ENCODE measurements at regions not wholly inside any gene's neighbourhood (a gene's known extent, or its start where the extent isn't known, plus 50 kb on each side); places are given as distances from the start of the nearest gene placed in this dataset.

DNA sequence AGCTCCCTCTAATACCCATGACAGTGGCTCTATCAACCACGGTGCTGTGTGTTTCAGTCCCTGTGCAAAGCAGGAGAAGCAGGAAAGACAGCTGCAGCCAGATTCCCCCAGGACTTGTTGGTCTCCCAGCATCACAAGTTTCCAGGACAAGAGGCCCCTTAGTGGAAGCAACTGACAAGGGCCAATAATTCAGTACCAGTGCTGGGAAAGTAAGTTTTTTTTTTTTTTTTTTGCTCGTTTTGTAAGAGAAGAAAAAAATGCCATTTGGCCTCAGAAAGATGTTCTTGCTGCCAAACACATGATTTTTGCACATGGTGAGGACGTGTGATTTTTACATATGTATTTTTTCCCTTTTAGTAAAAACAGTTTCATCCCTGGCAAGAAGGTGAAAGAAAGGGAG lies 284.2 kb upstream of the ZMIZ1 start:
- H3K4me1 ChIP-seq (ENCODE audit: insufficient read depth, low read length) = peaks cover under 1% of the 10 kb centered on the region
- H3K27ac ChIP-seq (ENCODE audit: low read depth, low read length) = no peak overlapping the region
- no peaks in the 10 kb centered on the region for H3K9me3 ChIP-seq (ENCODE audit: low read length)
- no peaks in the 10 kb centered on the region for H3K36me3 ChIP-seq (ENCODE audit: insufficient read depth, low read length)
- no peaks in the 10 kb centered on the region for H3K27me3 ChIP-seq (ENCODE audit: control insufficient read depth in 1 of 2, insufficient read depth in 2 of 2, low read length in 2 of 2)
- no peak overlapping the region for H3K4me3 ChIP-seq (ENCODE audit: low read depth in 1 of 2, low read length in 2 of 2)
- H3K9ac ChIP-seq (ENCODE audit: low read length) = no peak overlapping the region

DNA sequence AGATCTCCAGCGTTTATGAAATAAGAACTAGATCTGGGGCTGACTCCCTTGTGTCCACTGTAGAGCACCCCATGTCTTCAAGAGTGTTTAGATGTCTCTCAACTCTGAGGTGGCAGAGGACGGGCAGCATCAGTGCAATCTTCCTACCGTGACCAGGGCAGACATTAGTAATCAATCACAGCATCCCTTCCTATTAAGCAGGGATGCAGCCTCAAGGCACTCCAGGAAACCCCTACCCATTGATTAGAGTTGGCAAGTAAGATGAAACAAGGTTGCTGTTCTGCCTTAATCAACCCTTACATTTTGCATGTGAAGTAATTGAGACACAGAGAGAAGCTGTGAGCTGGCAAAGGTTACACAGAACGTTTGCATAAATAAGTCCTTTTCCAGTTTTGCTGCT lies 283.7 kb upstream of the ZMIZ1 start:
- H3K27ac ChIP-seq (ENCODE audit: low read depth, low read length) = no peak overlapping the region
- H3K36me3 ChIP-seq (ENCODE audit: insufficient read depth, low read length) = no peaks in the 10 kb centered on the region
- no peak overlapping the region for H3K9ac ChIP-seq (ENCODE audit: low read length)
- H3K4me1 ChIP-seq (ENCODE audit: insufficient read depth, low read length) = no peaks in the 10 kb centered on the region
- H3K4me3 ChIP-seq (ENCODE audit: low read depth in 1 of 2, low read length in 2 of 2) = no peak overlapping the region
- no peaks in the 10 kb centered on the region for H3K27me3 ChIP-seq (ENCODE audit: control insufficient read depth in 1 of 2, insufficient read depth in 2 of 2, low read length in 2 of 2)
- no peaks in the 10 kb centered on the region for H3K9me3 ChIP-seq (ENCODE audit: low read length)

DNA sequence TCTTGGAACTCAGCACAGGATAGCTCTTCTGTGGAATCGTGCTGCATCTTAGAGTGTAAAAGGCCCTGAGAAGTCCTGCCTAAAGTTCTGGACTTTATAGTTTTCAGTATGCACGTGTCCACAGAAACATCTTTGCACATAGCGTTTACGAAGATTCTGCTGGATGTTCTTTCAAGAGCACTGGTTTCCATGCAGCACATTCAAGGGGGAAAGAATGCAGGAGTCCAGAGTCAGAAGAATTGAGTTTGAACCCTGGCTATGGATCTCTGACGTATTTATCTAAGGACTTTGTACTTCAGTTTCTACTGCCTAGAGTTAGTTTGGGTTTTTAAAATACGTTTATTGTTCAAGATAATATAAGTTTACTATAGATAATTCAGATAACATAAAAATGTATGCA lies 282.8 kb upstream of the ZMIZ1 start:
- Histone ChIP-seq H3K27ac (ENCODE audit: low read depth, low read length) (no peak overlapping the region), H3K9ac (ENCODE audit: low read length) (no peak overlapping the region), H3K36me3 (ENCODE audit: insufficient read depth, low read length) (no peaks in the 10 kb centered on the region), H3K4me3 (ENCODE audit: low read depth in 1 of 2, low read length in 2 of 2) (no peak overlapping the region), H3K4me1 (ENCODE audit: insufficient read depth, low read length) (no peaks in the 10 kb centered on the region), H3K27me3 (ENCODE audit: control insufficient read depth in 1 of 2, insufficient read depth in 2 of 2, low read length in 2 of 2) (no peaks in the 10 kb centered on the region), H3K9me3 (ENCODE audit: low read length) (no peaks in the 10 kb centered on the region)

DNA sequence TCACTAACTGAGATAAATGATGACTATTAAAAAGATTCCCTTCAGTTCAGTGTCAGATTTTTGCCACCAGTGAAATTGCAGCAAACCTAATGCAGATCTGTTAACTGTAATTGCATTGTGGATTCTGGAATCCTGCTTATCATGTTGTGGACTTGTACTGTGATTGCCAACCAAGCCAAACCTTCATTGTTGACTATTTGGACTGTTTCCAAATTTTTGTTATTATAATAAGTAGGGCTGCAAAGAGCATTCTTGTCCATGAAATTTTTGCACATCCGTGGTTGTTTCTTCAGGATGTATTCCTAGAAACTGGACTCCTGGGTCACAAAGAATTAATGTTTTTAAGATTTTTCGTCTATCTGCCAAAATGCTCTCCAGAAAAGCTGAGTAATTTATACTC lies 281.6 kb upstream of the ZMIZ1 start:
- H3K9me3 ChIP-seq (ENCODE audit: low read length) = no peaks in the 10 kb centered on the region
- no peak overlapping the region for H3K9ac ChIP-seq (ENCODE audit: low read length)
- no peaks in the 10 kb centered on the region for H3K4me1 ChIP-seq (ENCODE audit: insufficient read depth, low read length)
- H3K36me3 ChIP-seq (ENCODE audit: insufficient read depth, low read length) = no peaks in the 10 kb centered on the region
- H3K27ac ChIP-seq (ENCODE audit: low read depth, low read length) = no peak overlapping the region
- H3K27me3 ChIP-seq (ENCODE audit: control insufficient read depth in 1 of 2, insufficient read depth in 2 of 2, low read length in 2 of 2) = no peaks in the 10 kb centered on the region
- no peak overlapping the region for H3K4me3 ChIP-seq (ENCODE audit: low read depth in 1 of 2, low read length in 2 of 2)

DNA sequence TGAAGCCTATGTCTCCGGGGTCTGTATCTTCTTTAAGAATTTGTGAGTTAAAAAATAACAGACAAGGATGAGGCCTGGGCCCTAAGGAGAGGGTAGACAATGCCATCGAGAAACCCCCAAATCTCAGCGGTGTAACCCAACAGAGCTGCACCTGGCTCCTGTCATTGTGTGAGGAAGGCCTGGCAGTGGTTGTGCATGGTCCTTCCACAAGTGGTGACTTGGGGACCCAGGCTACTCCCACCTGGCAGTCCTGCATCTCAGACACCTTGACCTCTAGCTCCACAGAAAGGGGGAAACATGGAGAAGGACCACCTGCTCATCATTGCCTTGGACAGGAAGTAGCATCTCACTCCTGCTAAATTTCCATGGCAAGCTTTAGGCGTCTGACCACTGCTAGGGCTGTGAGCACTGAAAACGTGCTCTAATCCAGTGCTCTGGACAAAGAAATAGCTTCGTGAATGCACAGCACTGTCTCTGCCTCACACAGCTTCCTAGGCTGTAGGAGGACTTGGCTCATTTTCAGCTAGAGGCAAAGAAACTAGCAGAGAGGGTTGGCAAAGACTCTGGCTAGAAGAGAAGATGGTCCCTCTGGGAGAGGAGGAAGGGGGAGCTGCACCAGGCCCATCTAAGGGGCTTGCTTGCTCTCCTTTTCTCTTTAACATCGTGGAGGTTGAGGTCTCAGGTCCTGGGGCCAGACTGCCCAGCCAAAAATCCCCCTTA lies 273.9 kb upstream of the ZMIZ1 start:
- H3K9ac ChIP-seq (ENCODE audit: low read length) = no peak overlapping the region
- no peaks in the 10 kb centered on the region for H3K4me1 ChIP-seq (ENCODE audit: insufficient read depth, low read length)
- H3K27ac ChIP-seq (ENCODE audit: low read depth, low read length) = no peak overlapping the region
- H3K9me3 ChIP-seq (ENCODE audit: low read length) = no peaks in the 10 kb centered on the region
- no peak overlapping the region for H3K4me3 ChIP-seq (ENCODE audit: low read depth in 1 of 2, low read length in 2 of 2)
- no peaks in the 10 kb centered on the region for H3K36me3 ChIP-seq (ENCODE audit: insufficient read depth, low read length)
- no peaks in the 10 kb centered on the region for H3K27me3 ChIP-seq (ENCODE audit: control insufficient read depth in 1 of 2, insufficient read depth in 2 of 2, low read length in 2 of 2)

DNA sequence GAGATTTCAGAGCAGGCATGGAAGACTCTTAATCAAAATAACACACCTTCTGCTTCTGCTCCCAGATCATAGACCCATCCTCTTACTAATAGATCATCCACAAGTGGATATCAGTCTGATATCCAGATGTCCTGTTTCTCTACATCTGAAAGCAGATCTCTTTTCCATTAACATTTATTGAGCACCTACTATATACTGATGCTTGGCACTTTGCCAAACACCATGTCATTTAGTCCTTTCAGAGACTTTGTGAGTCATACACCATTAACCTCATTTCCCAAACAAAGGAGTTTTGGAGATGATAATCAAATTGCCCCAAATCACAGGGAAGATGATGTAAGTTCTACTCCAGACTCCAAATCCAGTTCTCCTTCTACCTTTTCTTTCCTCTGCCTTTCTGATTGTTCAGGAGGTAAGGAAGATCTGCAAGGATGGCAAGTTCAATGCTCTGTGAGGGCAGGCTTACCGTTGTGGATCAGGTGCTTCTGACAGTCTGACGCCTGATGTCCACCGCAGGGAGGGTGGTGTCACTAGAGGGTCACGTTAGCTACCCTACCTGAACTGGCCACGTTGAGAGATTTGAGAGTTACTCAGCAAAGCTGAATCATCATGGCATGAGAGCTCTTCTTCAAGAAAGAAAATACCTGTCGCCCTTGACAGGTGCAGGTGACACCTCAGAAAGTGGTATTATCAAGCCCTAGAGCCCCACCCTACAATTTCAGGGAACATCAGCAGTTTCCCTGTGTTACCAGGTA lies 269.6 kb upstream of the ZMIZ1 start:
- Histone ChIP-seq H3K27ac (ENCODE audit: low read depth, low read length) (no peak overlapping the region), H3K4me1 (ENCODE audit: insufficient read depth, low read length) (peaks cover 17% of the 10 kb centered on the region), H3K9ac (ENCODE audit: low read length) (no peak overlapping the region), H3K36me3 (ENCODE audit: insufficient read depth, low read length) (no peaks in the 10 kb centered on the region), H3K9me3 (ENCODE audit: low read length) (no peaks in the 10 kb centered on the region), H3K4me3 (ENCODE audit: low read depth in 1 of 2, low read length in 2 of 2) (no peak overlapping the region), H3K27me3 (ENCODE audit: control insufficient read depth in 1 of 2, insufficient read depth in 2 of 2, low read length in 2 of 2) (no peaks in the 10 kb centered on the region)

DNA sequence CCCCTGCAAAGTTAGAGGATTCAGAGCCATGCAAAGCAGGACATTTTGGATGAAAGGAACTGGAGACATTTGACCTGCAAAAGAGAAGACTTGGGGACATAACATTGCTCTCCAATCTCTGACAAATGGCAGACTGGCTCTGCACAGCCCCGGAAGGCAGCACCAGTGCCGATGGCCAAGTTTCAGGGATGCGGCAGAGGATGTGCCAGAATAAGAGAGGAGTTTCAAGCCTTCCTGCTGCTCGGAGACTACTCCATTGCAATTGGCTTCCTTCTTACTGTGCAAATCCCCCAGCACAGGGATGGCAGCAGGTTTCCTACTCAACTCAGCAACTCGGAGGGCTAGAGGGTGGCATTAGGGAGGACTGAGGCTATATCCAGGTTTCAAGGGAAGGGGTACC lies 268.8 kb upstream of the ZMIZ1 start:
- no peaks in the 10 kb centered on the region for H3K9me3 ChIP-seq (ENCODE audit: low read length)
- no peak overlapping the region for H3K27ac ChIP-seq (ENCODE audit: low read depth, low read length)
- H3K27me3 ChIP-seq (ENCODE audit: control insufficient read depth in 1 of 2, insufficient read depth in 2 of 2, low read length in 2 of 2) = no peaks in the 10 kb centered on the region

DNA sequence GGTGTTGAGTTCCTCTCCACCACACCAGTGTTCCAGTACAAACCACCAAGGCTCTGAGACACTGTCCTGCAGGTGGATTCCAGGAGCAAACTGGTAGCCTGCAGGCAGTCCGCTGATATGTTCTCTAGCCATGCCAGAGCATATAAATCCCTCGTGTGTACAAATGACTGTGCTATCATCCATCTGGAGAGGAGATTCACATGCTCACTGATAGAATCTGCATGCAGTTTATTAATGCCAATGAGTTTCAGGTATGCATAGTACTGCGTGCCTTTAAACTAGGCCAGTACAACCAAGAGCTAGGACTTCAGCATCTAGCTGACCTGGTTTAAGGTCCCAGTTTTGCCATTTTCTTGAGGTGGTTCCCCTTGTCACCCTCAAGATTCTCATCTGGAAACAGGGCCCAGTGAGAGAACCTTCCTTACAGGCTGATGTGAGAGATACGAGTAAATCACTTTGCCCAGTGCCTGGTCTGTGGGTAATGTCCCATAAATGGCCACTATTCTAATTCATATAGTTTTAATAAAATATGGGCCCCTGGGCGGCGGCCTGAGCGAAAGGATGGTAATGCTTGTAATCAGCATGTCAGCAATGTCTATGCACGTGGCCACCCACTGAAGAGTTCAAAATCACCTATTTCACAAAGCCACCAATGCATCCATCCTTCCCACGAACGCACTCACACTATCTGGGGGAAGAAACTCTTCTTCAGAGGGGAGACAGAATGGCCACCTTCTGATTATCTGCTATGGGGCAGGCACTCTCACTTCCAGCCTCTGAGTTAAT lies 268.0 kb upstream of the ZMIZ1 start:
- H3K27me3 ChIP-seq (ENCODE audit: control insufficient read depth in 1 of 2, insufficient read depth in 2 of 2, low read length in 2 of 2) = no peaks in the 10 kb centered on the region
- no peaks in the 10 kb centered on the region for H3K9me3 ChIP-seq (ENCODE audit: low read length)
- no peak overlapping the region for H3K4me3 ChIP-seq (ENCODE audit: low read depth in 1 of 2, low read length in 2 of 2)
- no peaks in the 10 kb centered on the region for H3K36me3 ChIP-seq (ENCODE audit: insufficient read depth, low read length)
- H3K4me1 ChIP-seq (ENCODE audit: insufficient read depth, low read length) = peaks cover 32% of the 10 kb centered on the region
- no peak overlapping the region for H3K27ac ChIP-seq (ENCODE audit: low read depth, low read length)
- no peak overlapping the region for H3K9ac ChIP-seq (ENCODE audit: low read length)

More for the DNA sequence above, 268.8 kb upstream of the ZMIZ1 start:
- H3K4me3 ChIP-seq (ENCODE audit: low read depth in 1 of 2, low read length in 2 of 2) = no peak overlapping the region
- no peak overlapping the region for H3K9ac ChIP-seq (ENCODE audit: low read length)
- H3K36me3 ChIP-seq (ENCODE audit: insufficient read depth, low read length) = no peaks in the 10 kb centered on the region
- peaks cover 25% of the 10 kb centered on the region for H3K4me1 ChIP-seq (ENCODE audit: insufficient read depth, low read length)

DNA sequence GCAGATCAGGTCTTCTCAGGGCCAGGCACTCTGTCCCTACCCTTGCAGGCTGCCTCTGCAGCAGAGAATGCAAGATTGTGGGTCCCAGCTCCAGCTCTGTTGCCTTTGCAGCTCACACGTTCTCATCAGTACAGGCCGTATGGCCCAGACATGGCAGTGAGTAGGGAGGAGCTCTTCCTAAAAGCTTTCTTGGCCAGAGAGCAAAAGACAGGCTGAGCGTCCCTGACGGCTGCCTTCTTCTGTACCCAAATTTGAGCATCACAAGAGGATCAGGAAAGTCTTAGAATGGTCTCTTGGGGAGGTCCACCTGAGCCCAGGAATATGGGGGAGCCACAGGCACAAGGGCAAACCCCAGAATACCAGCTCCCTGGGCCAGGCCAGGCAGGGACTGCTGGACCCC lies 266.3 kb upstream of the ZMIZ1 start:
- no peaks in the 10 kb centered on the region for H3K9me3 ChIP-seq (ENCODE audit: low read length)
- H3K4me3 ChIP-seq (ENCODE audit: low read depth in 1 of 2, low read length in 2 of 2) = no peak overlapping the region
- H3K27me3 ChIP-seq (ENCODE audit: control insufficient read depth in 1 of 2, insufficient read depth in 2 of 2, low read length in 2 of 2) = no peaks in the 10 kb centered on the region
- H3K4me1 ChIP-seq (ENCODE audit: insufficient read depth, low read length) = peaks cover 47% of the 10 kb centered on the region
- no peak overlapping the region for H3K9ac ChIP-seq (ENCODE audit: low read length)
- peak overlapping the region; percentile 45 for H3K27ac ChIP-seq (ENCODE audit: low read depth, low read length)
- H3K36me3 ChIP-seq (ENCODE audit: insufficient read depth, low read length) = no peaks in the 10 kb centered on the region

DNA sequence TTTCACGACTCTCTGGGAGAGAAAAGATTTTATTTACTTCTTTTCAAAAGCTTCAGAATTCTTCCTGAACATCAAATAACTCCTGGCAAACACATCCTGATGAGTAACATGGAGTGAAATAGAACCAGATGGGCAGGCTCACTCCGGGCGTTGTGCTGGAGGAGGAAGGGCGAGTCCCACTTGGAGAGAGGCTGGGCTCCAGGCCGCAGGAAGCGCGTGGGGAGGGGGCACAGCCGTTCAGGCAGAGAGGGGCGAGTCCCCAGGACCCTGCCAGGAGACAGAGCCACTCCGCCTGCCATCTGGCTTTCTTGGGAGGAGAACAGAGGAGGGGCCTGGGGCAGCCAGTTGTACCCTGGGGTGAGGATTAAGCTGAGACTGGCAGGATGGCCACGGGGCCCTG lies 265.9 kb upstream of the ZMIZ1 start:
- no peaks in the 10 kb centered on the region for H3K36me3 ChIP-seq (ENCODE audit: insufficient read depth, low read length)
- H3K9me3 ChIP-seq (ENCODE audit: low read length) = no peaks in the 10 kb centered on the region
- H3K27me3 ChIP-seq (ENCODE audit: control insufficient read depth in 1 of 2, insufficient read depth in 2 of 2, low read length in 2 of 2) = no peaks in the 10 kb centered on the region
- peak overlapping the region; percentile 45 for H3K27ac ChIP-seq (ENCODE audit: low read depth, low read length)
- H3K4me1 ChIP-seq (ENCODE audit: insufficient read depth, low read length) = peaks cover 47% of the 10 kb centered on the region
- no peak overlapping the region for H3K9ac ChIP-seq (ENCODE audit: low read length)
- H3K4me3 ChIP-seq (ENCODE audit: low read depth in 1 of 2, low read length in 2 of 2) = no peak overlapping the region

DNA sequence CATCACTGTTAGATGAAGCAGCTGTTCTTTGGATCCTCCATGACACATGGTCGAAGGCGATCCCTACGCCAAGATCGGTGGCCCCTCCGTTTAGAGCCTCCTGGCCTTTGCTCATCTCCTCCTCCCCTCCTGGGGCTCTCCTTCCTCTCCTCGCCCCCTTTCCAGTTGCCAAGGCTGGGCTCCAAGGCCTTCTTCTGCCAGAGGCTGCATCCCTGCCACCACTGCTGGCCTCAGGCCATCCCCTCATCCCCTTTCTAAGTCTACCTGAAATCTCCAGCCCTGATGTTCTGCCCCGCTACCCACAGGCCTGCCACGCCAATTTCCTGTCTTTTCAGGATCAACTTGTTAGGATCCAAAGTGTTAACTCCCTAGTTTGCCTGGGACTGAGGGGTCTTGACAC lies 265.1 kb upstream of the ZMIZ1 start:
- Histone ChIP-seq H3K27me3 (ENCODE audit: control insufficient read depth in 1 of 2, insufficient read depth in 2 of 2, low read length in 2 of 2) (no peaks in the 10 kb centered on the region), H3K27ac (ENCODE audit: low read depth, low read length) (peak overlapping the region; percentile 8), H3K9ac (ENCODE audit: low read length) (no peak overlapping the region), H3K4me1 (ENCODE audit: insufficient read depth, low read length) (peaks cover 47% of the 10 kb centered on the region), H3K4me3 (ENCODE audit: low read depth in 1 of 2, low read length in 2 of 2) (no peak overlapping the region), H3K9me3 (ENCODE audit: low read length) (no peaks in the 10 kb centered on the region), H3K36me3 (ENCODE audit: insufficient read depth, low read length) (no peaks in the 10 kb centered on the region)
